ENCODE measurements at regions not wholly inside any gene's neighbourhood (a gene's known extent, or its start where the extent isn't known, plus 50 kb on each side); places are given as distances from the start of the nearest gene placed in this dataset.

GRCh38 chr20:34163307-34163706 is 51.3 kb upstream of the EIF2S2 start:
- ATAC-seq (no peak), FAIRE-seq (no peak), DNase-seq (no peak)
- Histone ChIP-seq H3K27me3 (no peaks in the 10 kb centered on the region), H3K27ac (no peak overlapping the region), H3K4me1 (no peaks in the 10 kb centered on the region), H3K4me3 (no peak overlapping the region), H3K9me3 (no peaks in the 10 kb centered on the region), H3K36me3 (no peaks in the 10 kb centered on the region)
- WGBS, 2 donors, result 64 to 75% methylated on average over 3 of the region's 3 CpGs
- intact Hi-C loops (cut with DNase I), result no loop called here
- TF ChIP-seq CTCF (IDR thresholded peaks at IDR 0.05), result no peak

- no peak for DNase-seq
- H3K4me3 ChIP-seq, result no peak overlapping the region
- 92 to 96% methylated on average over 5 of the region's 5 CpGs for WGBS, 2 donors
- TF ChIP-seq CTCF (IDR thresholded peaks at IDR 0.05), result no peak
- H3K27ac ChIP-seq, result no peak overlapping the region
- FAIRE-seq, result no peak
- intact Hi-C loops (cut with DNase I), result no loop called here
- H3K36me3 ChIP-seq, result no peaks in the 10 kb centered on the region
- no peaks in the 10 kb centered on the region for H3K4me1 ChIP-seq
- H3K9me3 ChIP-seq, result no peaks in the 10 kb centered on the region
- H3K27me3 ChIP-seq, result no peaks in the 10 kb centered on the region
- no peak for ATAC-seq
Observed at GRCh38 chr20:34164381-34164984, 52.4 kb upstream of the EIF2S2 start.

- FAIRE-seq, result no peak
- Histone ChIP-seq H3K4me3 (no peak overlapping the region), H3K36me3 (no peaks in the 10 kb centered on the region), H3K4me1 (no peaks in the 10 kb centered on the region), H3K27ac (no peak overlapping the region), H3K9me3 (no peaks in the 10 kb centered on the region), H3K27me3 (no peaks in the 10 kb centered on the region)
- no peak for ATAC-seq
- 41 to 62% methylated on average over 2 of the region's 2 CpGs for WGBS, 2 donors
- no peak for TF ChIP-seq CTCF (IDR thresholded peaks at IDR 0.05)
- DNase-seq, result no peak
- intact Hi-C loops (cut with DNase I), result no loop called here
Observed at GRCh38 chr20:34165018-34165619, 53.1 kb upstream of the EIF2S2 start.

GRCh38 chr20:34171640-34172039 is 59.6 kb upstream of the EIF2S2 start:
- ATAC-seq (no peak), FAIRE-seq (no peak), DNase-seq (no peak)
- Histone ChIP-seq H3K9me3 (no peaks in the 10 kb centered on the region), H3K27ac (no peak overlapping the region), H3K4me3 (no peak overlapping the region), H3K27me3 (no peaks in the 10 kb centered on the region), H3K4me1 (no peaks in the 10 kb centered on the region), H3K36me3 (no peaks in the 10 kb centered on the region)
- TF ChIP-seq CTCF (IDR thresholded peaks at IDR 0.05), result no peak
- intact Hi-C loops (cut with DNase I), result no loop called here
- WGBS, 2 donors, result 69 to 81% methylated on average over 4 of the region's 4 CpGs

GRCh38 chr20:34172926-34173325 is 60.9 kb upstream of the EIF2S2 start:
- ATAC-seq (no peak), DNase-seq (no peak), FAIRE-seq (no peak)
- 55 to 62% methylated on average over 2 of the region's 2 CpGs for WGBS, 2 donors
- H3K27me3 ChIP-seq, result no peaks in the 10 kb centered on the region
- no peak for TF ChIP-seq CTCF (IDR thresholded peaks at IDR 0.05)
- intact Hi-C loops (cut with DNase I), result no loop called here
- H3K9me3 ChIP-seq, result no peaks in the 10 kb centered on the region
- no peak overlapping the region for H3K4me3 ChIP-seq
- H3K4me1 ChIP-seq, result no peaks in the 10 kb centered on the region
- H3K36me3 ChIP-seq, result no peaks in the 10 kb centered on the region
- no peak overlapping the region for H3K27ac ChIP-seq
